Psoas muscle (tissue), 7 donors: ENCODE measurements at regions not wholly inside any gene's neighbourhood (a gene's known extent, or its start where the extent isn't known, plus 50 kb on each side); places are given as distances from the start of the nearest gene placed in this dataset.

ENCODE experiments used
- ATAC-seq, 4 donors: fragments of 200-7000 bp; cut with Tn5 transposase; one replicate each; pipeline ENCODE4 v1.9.1; 2020; ENCODE audit warnings: moderate library complexity in 3 of 4, mild to moderate bottlenecking in 2 of 4
- DNase-seq, 2 donors: peaks; one replicate each; pipeline ENCODE4 v3.0.0-alpha.2; 2020
- H3K27ac ChIP-seq: fragments of 200-600 bp; one replicate; pipeline ENCODE4 v1.8.0; 2022
- H3K27me3 ChIP-seq, 3 donors: fragments of 200-600 bp in 1 of 3; one replicate each; pipeline versions ENCODE4 v1.6.1 to v1.8.0; 2013 to 2022; ENCODE audit warnings: low read length in 2 of 3, mild to moderate bottlenecking in 2 of 3, moderate library complexity in 1 of 3; ENCODE audit not compliant: insufficient read depth in 3 of 3
- H3K36me3 ChIP-seq, 2 donors: fragments of 200-600 bp in 1 of 2; one replicate each; pipeline versions ENCODE4 v1.6.1 to v1.8.0; 2013 to 2022; ENCODE audit warnings: low read depth in 1 of 2, mild to moderate bottlenecking in 1 of 2, moderate library complexity in 1 of 2; ENCODE audit not compliant: insufficient read depth in 1 of 2
- H3K4me1 ChIP-seq: fragments of 200-600 bp; one replicate; pipeline ENCODE4 v1.8.0; 2022
- H3K4me3 ChIP-seq: fragments of 200-600 bp; one replicate; pipeline ENCODE4 v1.8.0; 2022; ENCODE audit warnings: mild to moderate bottlenecking
- H3K9me3 ChIP-seq: fragments of 200-600 bp; one replicate; pipeline ENCODE4 v1.8.0; 2022
- WGBS, 3 donors: extraction: QIAGEN DNeasy Blood & Tissue Kit; methylation state at CpG; one replicate each; pipeline versions ENCODE4 v1.1.6 to v1.1.7; 2013; 5-methylcytosine and 5-hydroxymethylcytosine counted together
- intact Hi-C, 2 donors: fragments of 100-400 bp; cut with DNase I; formaldehyde crosslinking; loops; one replicate each; pipeline versions ENCODE4 v1.11.0 to v1.14.2; 2022
- TF ChIP-seq, protein P1 (sequence below): fragments of 200-600 bp; IDR thresholded peaks from one replicate; pipeline ENCODE4 v1.8.0; 2022; ENCODE audit warnings: antibody characterized with exemption
- donor health status: healthy with polysubstance abuse.
- donor health status: DM: no; HTN: no; CAD: no; lungs with moderate emphysema.
- donor health status: Bipolar disorder and iron deficiency.
- donor health status: healthy.
- donor health status: DM: yes; HTN: yes; CAD: no.
- donor health status: DM: no; HTN: no; CAD: no.
- donor health status: DM: yes; HTN: yes; CAD: no.

- H3K27ac ChIP-seq: no peak overlapping the region
- DNase-seq (no peak), ATAC-seq (no peak)
- 88 to 91% (median 90%) methylated on average over 3 of the region's 3 CpGs for WGBS, 3 donors
- TF ChIP-seq, protein P1, sequence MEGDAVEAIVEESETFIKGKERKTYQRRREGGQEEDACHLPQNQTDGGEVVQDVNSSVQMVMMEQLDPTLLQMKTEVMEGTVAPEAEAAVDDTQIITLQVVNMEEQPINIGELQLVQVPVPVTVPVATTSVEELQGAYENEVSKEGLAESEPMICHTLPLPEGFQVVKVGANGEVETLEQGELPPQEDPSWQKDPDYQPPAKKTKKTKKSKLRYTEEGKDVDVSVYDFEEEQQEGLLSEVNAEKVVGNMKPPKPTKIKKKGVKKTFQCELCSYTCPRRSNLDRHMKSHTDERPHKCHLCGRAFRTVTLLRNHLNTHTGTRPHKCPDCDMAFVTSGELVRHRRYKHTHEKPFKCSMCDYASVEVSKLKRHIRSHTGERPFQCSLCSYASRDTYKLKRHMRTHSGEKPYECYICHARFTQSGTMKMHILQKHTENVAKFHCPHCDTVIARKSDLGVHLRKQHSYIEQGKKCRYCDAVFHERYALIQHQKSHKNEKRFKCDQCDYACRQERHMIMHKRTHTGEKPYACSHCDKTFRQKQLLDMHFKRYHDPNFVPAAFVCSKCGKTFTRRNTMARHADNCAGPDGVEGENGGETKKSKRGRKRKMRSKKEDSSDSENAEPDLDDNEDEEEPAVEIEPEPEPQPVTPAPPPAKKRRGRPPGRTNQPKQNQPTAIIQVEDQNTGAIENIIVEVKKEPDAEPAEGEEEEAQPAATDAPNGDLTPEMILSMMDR: no peak
- H3K27me3 ChIP-seq: no peaks in the 10 kb centered on the region
- no peaks in the 10 kb centered on the region for H3K4me1 ChIP-seq
- intact Hi-C loops: no loop called here
- H3K4me3 ChIP-seq: no peak overlapping the region
- H3K36me3 ChIP-seq: no peaks in the 10 kb centered on the region
- H3K9me3 ChIP-seq: peaks cover 4% of the 10 kb centered on the region
These were observed 442.4 kb upstream of the SGCG start for GRCh38 chr13:22738357-22738756.

DNA sequence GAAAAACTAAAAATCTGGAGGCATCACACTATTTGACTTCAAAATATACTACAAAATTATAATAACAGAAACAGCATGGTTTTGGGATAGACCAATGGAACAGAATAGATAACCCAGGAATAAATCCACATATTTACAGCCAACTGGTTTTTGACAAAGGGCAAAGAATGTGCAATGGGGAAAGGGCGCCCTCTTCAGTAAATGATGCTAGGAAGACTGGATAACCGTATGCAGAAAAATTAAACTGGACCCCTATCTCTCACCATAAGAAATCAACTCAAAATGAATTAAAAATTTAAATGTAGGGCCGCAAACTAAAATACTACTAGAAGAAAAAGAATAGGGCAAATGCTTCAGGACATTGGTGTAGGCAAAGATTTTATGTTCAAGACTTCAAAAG lies 440.5 kb upstream of the SGCG start:
- TF ChIP-seq, protein P1: no peak
- Histone ChIP-seq H3K27ac (no peak overlapping the region), H3K36me3 (no peaks in the 10 kb centered on the region), H3K4me3 (no peak overlapping the region), H3K27me3 (no peaks in the 10 kb centered on the region), H3K4me1 (no peaks in the 10 kb centered on the region), H3K9me3 (peaks cover 4% of the 10 kb centered on the region)
- intact Hi-C loops: no loop called here
- DNase-seq (no peak), ATAC-seq (no peak)
- WGBS, 3 donors: 55 to 73% (median 61%) methylated on average over 3 of the region's 3 CpGs

- intact Hi-C loops: no loop called here
- TF ChIP-seq, protein P1: no peak
- ATAC-seq (no peak), DNase-seq (no peak)
- H3K9me3 ChIP-seq: peaks cover 4% of the 10 kb centered on the region
- H3K4me1 ChIP-seq: no peaks in the 10 kb centered on the region
- H3K4me3 ChIP-seq: no peak overlapping the region
- WGBS, 3 donors: 83 to 87% (median 84%) methylated on average over 24 of the region's 24 CpGs
- H3K36me3 ChIP-seq: no peaks in the 10 kb centered on the region
- H3K27me3 ChIP-seq: no peaks in the 10 kb centered on the region
- no peak overlapping the region for H3K27ac ChIP-seq
These were observed 435.9 kb upstream of the SGCG start for GRCh38 chr13:22744688-22745452.

DNA sequence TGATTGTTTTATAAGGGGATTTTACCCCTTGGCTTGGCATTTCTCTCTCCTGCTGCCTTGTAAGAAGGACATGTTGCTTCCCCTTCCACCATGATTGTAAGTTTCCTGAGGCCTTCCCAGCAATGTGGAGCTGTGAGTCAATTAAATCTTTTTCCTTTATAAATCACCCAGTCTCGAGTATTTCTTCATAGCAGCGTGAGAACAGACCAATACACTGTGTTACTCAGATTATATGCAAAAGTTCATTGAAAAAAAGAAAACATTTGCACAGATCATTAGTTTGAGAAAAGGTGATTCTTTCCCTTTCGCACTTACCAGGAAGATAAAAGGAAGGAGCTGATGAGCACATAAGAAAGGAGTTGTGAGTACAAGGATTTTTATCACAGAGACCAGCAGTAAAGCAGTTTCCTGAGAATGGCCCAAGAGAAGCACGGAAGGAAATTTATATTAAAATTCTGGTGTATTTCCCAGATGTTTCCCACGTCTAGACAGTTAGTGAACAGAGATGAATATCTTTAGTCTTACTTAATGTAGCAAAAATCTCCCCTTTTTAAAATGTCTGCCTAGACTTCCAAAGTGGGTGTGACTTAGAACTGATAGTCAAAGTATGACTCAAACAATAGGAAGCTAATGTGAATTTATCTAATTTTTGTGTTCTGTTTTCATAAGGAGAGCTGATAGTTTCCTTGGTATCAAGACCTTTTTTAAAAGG lies 431.8 kb upstream of the SGCG start:
- intact Hi-C loops: no loop called here
- Histone ChIP-seq H3K27ac (no peak overlapping the region), H3K4me1 (no peaks in the 10 kb centered on the region), H3K4me3 (no peak overlapping the region), H3K36me3 (no peaks in the 10 kb centered on the region), H3K27me3 (no peaks in the 10 kb centered on the region), H3K9me3 (no peaks in the 10 kb centered on the region)
- no peak for DNase-seq
- TF ChIP-seq, protein P1: no peak
- WGBS, 3 donors: 49 to 64% (median 58%) methylated on average over 5 of the region's 5 CpGs
- no peak for ATAC-seq
